ENCODE measurements at regions not wholly inside any gene's neighbourhood (a gene's known extent, or its start where the extent isn't known, plus 50 kb on each side); places are given as distances from the start of the nearest gene placed in this dataset.

GRCh38 chr16:86371083-86371803 is 139.1 kb upstream of the FOXF1 start:
- DNase-seq (ENCODE audit: low spot score) = no peak

GRCh38 chr16:86372193-86372592 is 138.1 kb upstream of the FOXF1 start:
- DNase-seq (ENCODE audit: low spot score) = no peak

- no peak for DNase-seq (ENCODE audit: low spot score)
These were observed 136.9 kb upstream of the FOXF1 start for GRCh38 chr16:86373276-86373901.

GRCh38 chr16:86374603-86375130 is 135.7 kb upstream of the FOXF1 start:
- DNase-seq (ENCODE audit: low spot score) = no peak

GRCh38 chr16:86375364-86375763 is 135.0 kb upstream of the FOXF1 start:
- DNase-seq (ENCODE audit: low spot score) = no peak

GRCh38 chr16:86375851-86376250 is 134.5 kb upstream of the FOXF1 start:
- DNase-seq (ENCODE audit: low spot score) = no peak

GRCh38 chr16:86376837-86377236 is 133.5 kb upstream of the FOXF1 start:
- DNase-seq (ENCODE audit: low spot score) = no peak

- no peak for DNase-seq (ENCODE audit: low spot score)
These were observed 132.9 kb upstream of the FOXF1 start for GRCh38 chr16:86377251-86378022.

- DNase-seq (ENCODE audit: low spot score) = no peak
These were observed 132.2 kb upstream of the FOXF1 start for GRCh38 chr16:86378128-86378527.

- DNase-seq (ENCODE audit: low spot score) = no peak
These were observed 131.4 kb upstream of the FOXF1 start for GRCh38 chr16:86378831-86379504.

GRCh38 chr16:86379505-86379846 is 130.9 kb upstream of the FOXF1 start:
- DNase-seq (ENCODE audit: low spot score) = no peak

- no peak for DNase-seq (ENCODE audit: low spot score)
These were observed 130.3 kb upstream of the FOXF1 start for GRCh38 chr16:86380030-86380429.

GRCh38 chr16:86381491-86381890 is 128.8 kb upstream of the FOXF1 start:
- no peak for DNase-seq (ENCODE audit: low spot score)

- no peak for DNase-seq (ENCODE audit: low spot score)
These were observed 128.1 kb upstream of the FOXF1 start for GRCh38 chr16:86382067-86382773.

- no peak for DNase-seq (ENCODE audit: low spot score)
These were observed 127.4 kb upstream of the FOXF1 start for GRCh38 chr16:86382774-86383407.

GRCh38 chr16:86383488-86384262 is 126.7 kb upstream of the FOXF1 start:
- no peak for DNase-seq (ENCODE audit: low spot score)

- no peak for DNase-seq (ENCODE audit: low spot score)
These were observed 126.1 kb upstream of the FOXF1 start for GRCh38 chr16:86384263-86384649.

- no peak for DNase-seq (ENCODE audit: low spot score)
These were observed 125.3 kb upstream of the FOXF1 start for GRCh38 chr16:86384980-86385379.

GRCh38 chr16:86387468-86388440 is 122.6 kb upstream of the FOXF1 start:
- no peak for DNase-seq (ENCODE audit: low spot score)

Measured in HuH-7.5 (cell line).